PC-9 (cell line): ENCODE measurements at regions not wholly inside any gene's neighbourhood (a gene's known extent, or its start where the extent isn't known, plus 50 kb on each side); places are given as distances from the start of the nearest gene placed in this dataset.

Source experiments
- BruUV-seq: library from RNA; stranded (reverse); fragments of 400-500 nt; replicated peaks from 2 replicates; lab custom pipeline; 2021; lab: Mats Ljungman, UMichigan
- CTCF ChIA-PET: fragments of 300-600 bp; sonication (Branson Sonifier 250); formaldehyde crosslinking; loops from one replicate; lab custom pipeline; 2022; ENCODE audit warnings: antibody characterized with exemption; lab: Charles Lee
- POLR2A ChIA-PET: fragments of 300-600 bp; sonication (Branson Sonifier 250); formaldehyde crosslinking; loops from one replicate; lab custom pipeline; 2022; ENCODE audit warnings: antibody characterized with exemption; ENCODE audit not compliant: unreplicated experiment; lab: Charles Lee
- DNase-seq, 2 experiments: peaks; one replicate each; pipeline versions ENCODE4 v3.0.0 to v3.0.0-alpha.2; 2015 to 2022; ENCODE audit warnings: mixed read lengths in 1 of 2
- H2AFZ ChIP-seq: fragments of 200-600 bp; sonication (generic); 2 replicates; pipeline ENCODE4 v1.8.1; 2017; ENCODE audit warnings: antibody characterized with exemption
- H3F3A ChIP-seq: fragments of 200-600 bp; sonication (generic); 2 replicates; pipeline ENCODE4 v1.8.1; 2017; ENCODE audit warnings: antibody characterized with exemption, mild to moderate bottlenecking, low read depth; ENCODE audit not compliant: insufficient read depth
- H3K27ac ChIP-seq: fragments of 200-600 bp; sonication (generic); 2 replicates; pipeline ENCODE4 v1.6.1; 2016; ENCODE audit warnings: mixed run types
- H3K27me3 ChIP-seq: fragments of 200-600 bp; sonication (generic); 2 replicates; pipeline ENCODE4 v1.6.1; 2016; ENCODE audit warnings: low read depth, mixed run types; ENCODE audit not compliant: insufficient read depth
- H3K36me3 ChIP-seq: fragments of 200-600 bp; sonication (generic); 2 replicates; pipeline ENCODE4 v1.6.1; 2016; ENCODE audit warnings: low read depth, mixed run types
- H3K4me1 ChIP-seq: fragments of 200-600 bp; sonication (generic); replicated peaks from 2 replicates; pipeline ENCODE4 v1.6.1; 2016; ENCODE audit warnings: mixed run types; ENCODE audit not compliant: insufficient read depth
- H3K4me2 ChIP-seq: fragments of 200-600 bp; sonication (generic); 2 replicates; pipeline ENCODE4 v1.6.1; 2017; ENCODE audit warnings: mixed run types
- H3K4me3 ChIP-seq: fragments of 200-600 bp; sonication (generic); 2 replicates; pipeline ENCODE4 v1.6.1; 2016; ENCODE audit warnings: mixed run types
- H3K79me2 ChIP-seq: fragments of 200-600 bp; sonication (generic); 2 replicates; pipeline ENCODE4 v1.6.1; 2017; ENCODE audit warnings: low read depth, mixed run types
- H3K9me2 ChIP-seq: fragments of 200-600 bp; sonication (generic); 2 replicates; pipeline ENCODE4 v1.8.1; 2017; ENCODE audit warnings: mild to moderate bottlenecking; ENCODE audit not compliant: insufficient read depth
- H3K9me3 ChIP-seq: fragments of 200-600 bp; sonication (generic); 2 replicates; pipeline ENCODE4 v1.8.1; 2016; ENCODE audit warnings: low read depth; ENCODE audit not compliant: insufficient read depth
- H4K20me1 ChIP-seq: fragments of 200-600 bp; sonication (generic); 2 replicates; pipeline ENCODE4 v1.8.1; 2017; ENCODE audit not compliant: insufficient read depth
- EZH2 ChIP-seq: fragments of 200-600 bp; sonication (generic); IDR thresholded peaks from 2 replicates; pipeline ENCODE4 v1.8.0; 2017; ENCODE audit warnings: antibody characterized with exemption, low read depth
- intact Hi-C: fragments of 100-400 bp; cut with micrococcal nuclease; formaldehyde crosslinking; loops from one replicate; pipeline ENCODE4 v1.10.0; 2022; ENCODE audit not compliant: unreplicated experiment
- TF ChIP-seq, protein P1 (sequence below): fragments of 200-600 bp; sonication (generic); conservative IDR thresholded peaks from 2 replicates; pipeline ENCODE4 v1.6.1; 2017; ENCODE audit warnings: mixed run types, antibody characterized with exemption, mild to moderate bottlenecking, moderate library complexity

DNA sequence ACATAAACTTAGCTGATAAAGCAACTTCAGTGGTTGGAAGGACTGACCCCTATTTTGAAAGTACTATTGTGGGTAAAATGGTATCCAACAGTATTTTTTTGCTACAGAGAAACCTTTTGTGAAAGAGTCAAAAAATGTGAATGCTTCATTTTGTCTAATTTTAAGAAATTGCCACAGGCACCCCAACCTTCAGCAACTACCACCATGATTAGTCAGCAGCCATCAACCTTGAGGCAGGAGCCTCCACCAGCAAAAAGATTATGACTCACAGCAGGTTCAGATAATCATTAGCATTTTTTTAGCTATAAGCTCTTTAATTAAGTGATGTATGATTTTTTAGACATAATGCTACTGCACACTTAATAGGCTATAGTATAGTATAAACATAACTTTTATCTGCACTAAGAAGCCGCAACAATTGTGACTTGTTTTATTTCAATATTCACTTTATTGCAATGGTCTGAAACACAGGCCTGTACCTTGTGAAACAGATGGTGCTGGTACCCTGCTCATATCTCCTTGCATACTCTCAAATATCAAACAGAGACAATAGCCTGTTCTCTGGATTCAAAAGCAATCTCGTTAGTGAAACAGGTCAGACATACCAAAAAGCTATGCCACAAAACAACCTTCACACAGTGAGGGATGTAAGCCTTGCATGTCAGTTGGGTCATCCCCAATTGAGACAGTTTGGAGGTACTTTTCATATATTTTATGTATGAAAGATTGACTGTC lies 261.2 kb upstream of the FAM174A start:
- ChIA-PET POLR2A (no interaction called here), CTCF (no interaction called here)
- H3F3A ChIP-seq, result no peaks in the 10 kb centered on the region
- no peak overlapping the region for H3K4me3 ChIP-seq
- intact Hi-C loops, result no loop called here
- BruUV-seq, result no TSS peak
- no peaks in the 10 kb centered on the region for H4K20me1 ChIP-seq
- H3K79me2 ChIP-seq, result no peaks in the 10 kb centered on the region
- H3K4me2 ChIP-seq, result no peak overlapping the region
- H3K9me2 ChIP-seq, result no peaks in the 10 kb centered on the region
- no peaks in the 10 kb centered on the region for H3K4me1 ChIP-seq
- no peak for TF ChIP-seq EZH2
- TF ChIP-seq, protein P1, sequence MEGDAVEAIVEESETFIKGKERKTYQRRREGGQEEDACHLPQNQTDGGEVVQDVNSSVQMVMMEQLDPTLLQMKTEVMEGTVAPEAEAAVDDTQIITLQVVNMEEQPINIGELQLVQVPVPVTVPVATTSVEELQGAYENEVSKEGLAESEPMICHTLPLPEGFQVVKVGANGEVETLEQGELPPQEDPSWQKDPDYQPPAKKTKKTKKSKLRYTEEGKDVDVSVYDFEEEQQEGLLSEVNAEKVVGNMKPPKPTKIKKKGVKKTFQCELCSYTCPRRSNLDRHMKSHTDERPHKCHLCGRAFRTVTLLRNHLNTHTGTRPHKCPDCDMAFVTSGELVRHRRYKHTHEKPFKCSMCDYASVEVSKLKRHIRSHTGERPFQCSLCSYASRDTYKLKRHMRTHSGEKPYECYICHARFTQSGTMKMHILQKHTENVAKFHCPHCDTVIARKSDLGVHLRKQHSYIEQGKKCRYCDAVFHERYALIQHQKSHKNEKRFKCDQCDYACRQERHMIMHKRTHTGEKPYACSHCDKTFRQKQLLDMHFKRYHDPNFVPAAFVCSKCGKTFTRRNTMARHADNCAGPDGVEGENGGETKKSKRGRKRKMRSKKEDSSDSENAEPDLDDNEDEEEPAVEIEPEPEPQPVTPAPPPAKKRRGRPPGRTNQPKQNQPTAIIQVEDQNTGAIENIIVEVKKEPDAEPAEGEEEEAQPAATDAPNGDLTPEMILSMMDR, result no peak
- H3K27me3 ChIP-seq, result no peaks in the 10 kb centered on the region
- no peak overlapping the region for H3K27ac ChIP-seq
- DNase-seq, result no peak
- no peaks in the 10 kb centered on the region for H3K36me3 ChIP-seq
- H2AFZ ChIP-seq, result no peak overlapping the region
- H3K9me3 ChIP-seq, result no peaks in the 10 kb centered on the region

DNA sequence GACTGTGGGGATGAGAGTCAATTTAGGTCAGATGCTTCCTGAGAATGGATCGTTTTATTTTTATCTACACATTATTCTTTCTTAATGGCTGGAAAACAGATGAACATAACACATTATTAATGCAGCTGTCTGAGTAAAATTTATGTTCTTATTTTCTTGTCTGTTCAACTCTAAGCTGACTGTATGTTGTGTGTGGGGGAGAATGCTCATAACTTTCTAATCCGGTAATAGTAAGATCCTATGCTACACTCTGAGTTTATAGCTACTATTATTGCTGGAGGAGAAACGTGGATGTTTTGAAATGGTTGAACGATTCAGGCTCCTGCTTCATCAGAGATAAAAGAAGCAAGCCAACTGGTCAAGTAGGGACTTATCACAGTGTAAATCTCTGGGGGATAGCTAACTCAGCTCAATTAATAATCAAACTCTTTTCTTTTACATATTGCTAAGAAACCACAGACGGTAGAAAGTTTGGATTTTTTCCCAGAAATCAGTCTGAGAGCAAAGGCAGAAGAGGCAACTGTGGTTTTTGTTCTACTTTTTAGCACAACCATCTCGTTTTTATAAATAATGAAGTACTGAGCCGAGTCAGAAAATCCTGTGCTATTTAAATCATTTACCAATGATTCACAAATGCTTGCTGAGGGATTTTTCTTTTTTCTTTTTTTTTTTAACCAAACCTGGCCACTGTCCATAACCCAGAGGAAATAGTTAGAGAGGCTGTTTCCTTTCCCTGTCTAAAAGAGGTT lies 265.0 kb upstream of the FAM174A start:
- Histone ChIP-seq H3K9me3 (no peaks in the 10 kb centered on the region), H3K4me3 (no peak overlapping the region), H3K27ac (no peak overlapping the region), H3K79me2 (no peaks in the 10 kb centered on the region), H3K9me2 (no peaks in the 10 kb centered on the region), H3K27me3 (no peaks in the 10 kb centered on the region), H2AFZ (no peak overlapping the region), H3K4me1 (no peaks in the 10 kb centered on the region), H4K20me1 (no peaks in the 10 kb centered on the region), H3K36me3 (no peaks in the 10 kb centered on the region), H3F3A (no peaks in the 10 kb centered on the region), H3K4me2 (no peak overlapping the region)
- ChIA-PET CTCF (no interaction called here), POLR2A (no interaction called here)
- intact Hi-C loops, result no loop called here
- DNase-seq, result no peak
- no TSS peak for BruUV-seq
- TF ChIP-seq EZH2, result no peak
- TF ChIP-seq, protein P1, result no peak

GRCh38 chr5:100260968-100261367 lies 274.2 kb upstream of the FAM174A start:
- intact Hi-C loops, result no loop called here
- H2AFZ ChIP-seq, result no peak overlapping the region
- no peaks in the 10 kb centered on the region for H3K9me3 ChIP-seq
- H3K4me2 ChIP-seq, result no peak overlapping the region
- H3K79me2 ChIP-seq, result no peaks in the 10 kb centered on the region
- H3K27ac ChIP-seq, result no peak overlapping the region
- H3K9me2 ChIP-seq, result no peaks in the 10 kb centered on the region
- no peak overlapping the region for H3K4me3 ChIP-seq
- no peaks in the 10 kb centered on the region for H3K27me3 ChIP-seq
- no peaks in the 10 kb centered on the region for H3K4me1 ChIP-seq
- BruUV-seq, result no TSS peak
- TF ChIP-seq EZH2, result no peak
- TF ChIP-seq, protein P1, result no peak
- no peaks in the 10 kb centered on the region for H3F3A ChIP-seq
- H3K36me3 ChIP-seq, result no peaks in the 10 kb centered on the region
- no peak for DNase-seq
- CTCF ChIA-PET, result no interaction called here
- POLR2A ChIA-PET, result no interaction called here
- H4K20me1 ChIP-seq, result no peaks in the 10 kb centered on the region
